Suprapubic skin (tissue), 3 donors: ENCODE measurements at regions not wholly inside any gene's neighbourhood (a gene's known extent, or its start where the extent isn't known, plus 50 kb on each side); places are given as distances from the start of the nearest gene placed in this dataset.

Experiments
- POLR2A ChIP-seq, 2 donors: fragments of 450-650 bp; IDR thresholded peaks; one replicate each; pipeline ENCODE4 v1.6.1; 2017; ENCODE audit warnings: antibody characterized with exemption in 2 of 2, mild to moderate bottlenecking in 2 of 2, moderate library complexity in 2 of 2
- TF ChIP-seq, protein P1 (sequence below), 2 donors: fragments of 200-600 bp in 1 of 2; fragments of 450-650 bp in 1 of 2; sonication (generic) in 1 of 2; IDR thresholded peaks; one replicate each; pipeline ENCODE4 v1.5.1; 2016 to 2019; ENCODE audit warnings: antibody characterized with exemption in 2 of 2, mild to moderate bottlenecking in 1 of 2, moderate library complexity in 1 of 2

DNA sequence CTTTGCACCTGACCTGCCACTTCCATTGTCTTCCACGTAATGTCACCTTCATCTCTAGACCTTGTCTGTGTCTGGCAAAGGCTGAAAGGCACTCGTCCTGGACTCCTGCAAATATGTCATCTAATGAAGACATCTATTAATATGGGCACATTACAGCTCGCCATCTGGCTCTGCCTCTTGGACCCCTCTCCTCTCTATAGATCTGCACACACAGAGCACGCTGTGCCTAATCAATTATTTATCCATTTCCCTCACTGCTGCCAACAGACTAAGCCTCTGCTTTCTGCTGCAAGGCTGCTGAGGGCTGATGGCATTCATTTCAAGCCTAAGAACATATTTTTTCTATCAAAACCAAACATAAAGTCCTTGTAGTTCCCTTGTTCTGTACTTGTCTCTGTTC lies 573.0 kb downstream of the TUSC7 start:
- TF ChIP-seq, protein P1, sequence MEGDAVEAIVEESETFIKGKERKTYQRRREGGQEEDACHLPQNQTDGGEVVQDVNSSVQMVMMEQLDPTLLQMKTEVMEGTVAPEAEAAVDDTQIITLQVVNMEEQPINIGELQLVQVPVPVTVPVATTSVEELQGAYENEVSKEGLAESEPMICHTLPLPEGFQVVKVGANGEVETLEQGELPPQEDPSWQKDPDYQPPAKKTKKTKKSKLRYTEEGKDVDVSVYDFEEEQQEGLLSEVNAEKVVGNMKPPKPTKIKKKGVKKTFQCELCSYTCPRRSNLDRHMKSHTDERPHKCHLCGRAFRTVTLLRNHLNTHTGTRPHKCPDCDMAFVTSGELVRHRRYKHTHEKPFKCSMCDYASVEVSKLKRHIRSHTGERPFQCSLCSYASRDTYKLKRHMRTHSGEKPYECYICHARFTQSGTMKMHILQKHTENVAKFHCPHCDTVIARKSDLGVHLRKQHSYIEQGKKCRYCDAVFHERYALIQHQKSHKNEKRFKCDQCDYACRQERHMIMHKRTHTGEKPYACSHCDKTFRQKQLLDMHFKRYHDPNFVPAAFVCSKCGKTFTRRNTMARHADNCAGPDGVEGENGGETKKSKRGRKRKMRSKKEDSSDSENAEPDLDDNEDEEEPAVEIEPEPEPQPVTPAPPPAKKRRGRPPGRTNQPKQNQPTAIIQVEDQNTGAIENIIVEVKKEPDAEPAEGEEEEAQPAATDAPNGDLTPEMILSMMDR (IDR thresholded peaks at IDR 0.05) = no peak
- no peak for TF ChIP-seq POLR2A (IDR thresholded peaks at IDR 0.05)
